ENCODE measurements at regions not wholly inside any gene's neighbourhood (a gene's known extent, or its start where the extent isn't known, plus 50 kb on each side); places are given as distances from the start of the nearest gene placed in this dataset.

DNA sequence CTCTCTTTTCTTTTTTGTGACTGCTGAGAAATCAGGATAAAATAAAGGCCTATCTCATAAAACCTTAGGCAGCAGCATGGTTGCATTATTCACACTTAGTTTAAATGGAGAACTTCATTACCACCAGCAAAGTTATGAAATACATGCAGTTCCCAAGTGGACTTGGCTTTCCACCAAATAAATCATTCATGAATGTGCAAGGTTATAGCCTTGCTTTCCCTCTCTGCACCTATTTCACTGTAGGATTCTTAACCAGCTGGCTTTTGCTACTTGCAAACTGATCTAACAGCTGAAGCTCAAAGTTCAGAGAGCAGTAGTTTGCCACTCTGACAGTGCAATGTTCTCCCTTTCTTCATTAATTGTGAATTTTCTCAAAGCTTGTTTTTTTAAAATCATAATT lies 140.1 kb upstream of the SMIM31 start:
- intact Hi-C loops (cut with DNase I; ENCODE audit: low total_unique reads), result no loop called here
- DNase-seq, result no peak
- Histone ChIP-seq H3K4me3 (no peak overlapping the region), H3K36me3 (no peaks in the 10 kb centered on the region), H3K4me1 (no peaks in the 10 kb centered on the region), H3K9me3 (no peaks in the 10 kb centered on the region), H3K27ac (no peak overlapping the region), H3K27me3 (no peaks in the 10 kb centered on the region)
- no peak for TF ChIP-seq POLR2AphosphoS5 (IDR thresholded peaks at IDR 0.05)
- TF ChIP-seq, protein P1, sequence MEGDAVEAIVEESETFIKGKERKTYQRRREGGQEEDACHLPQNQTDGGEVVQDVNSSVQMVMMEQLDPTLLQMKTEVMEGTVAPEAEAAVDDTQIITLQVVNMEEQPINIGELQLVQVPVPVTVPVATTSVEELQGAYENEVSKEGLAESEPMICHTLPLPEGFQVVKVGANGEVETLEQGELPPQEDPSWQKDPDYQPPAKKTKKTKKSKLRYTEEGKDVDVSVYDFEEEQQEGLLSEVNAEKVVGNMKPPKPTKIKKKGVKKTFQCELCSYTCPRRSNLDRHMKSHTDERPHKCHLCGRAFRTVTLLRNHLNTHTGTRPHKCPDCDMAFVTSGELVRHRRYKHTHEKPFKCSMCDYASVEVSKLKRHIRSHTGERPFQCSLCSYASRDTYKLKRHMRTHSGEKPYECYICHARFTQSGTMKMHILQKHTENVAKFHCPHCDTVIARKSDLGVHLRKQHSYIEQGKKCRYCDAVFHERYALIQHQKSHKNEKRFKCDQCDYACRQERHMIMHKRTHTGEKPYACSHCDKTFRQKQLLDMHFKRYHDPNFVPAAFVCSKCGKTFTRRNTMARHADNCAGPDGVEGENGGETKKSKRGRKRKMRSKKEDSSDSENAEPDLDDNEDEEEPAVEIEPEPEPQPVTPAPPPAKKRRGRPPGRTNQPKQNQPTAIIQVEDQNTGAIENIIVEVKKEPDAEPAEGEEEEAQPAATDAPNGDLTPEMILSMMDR (IDR thresholded peaks at IDR 0.05), result no peak
- no peak for TF ChIP-seq POLR2A (IDR thresholded peaks at IDR 0.05)
- no peak for TF ChIP-seq EP300 (IDR thresholded peaks at IDR 0.05)

DNA sequence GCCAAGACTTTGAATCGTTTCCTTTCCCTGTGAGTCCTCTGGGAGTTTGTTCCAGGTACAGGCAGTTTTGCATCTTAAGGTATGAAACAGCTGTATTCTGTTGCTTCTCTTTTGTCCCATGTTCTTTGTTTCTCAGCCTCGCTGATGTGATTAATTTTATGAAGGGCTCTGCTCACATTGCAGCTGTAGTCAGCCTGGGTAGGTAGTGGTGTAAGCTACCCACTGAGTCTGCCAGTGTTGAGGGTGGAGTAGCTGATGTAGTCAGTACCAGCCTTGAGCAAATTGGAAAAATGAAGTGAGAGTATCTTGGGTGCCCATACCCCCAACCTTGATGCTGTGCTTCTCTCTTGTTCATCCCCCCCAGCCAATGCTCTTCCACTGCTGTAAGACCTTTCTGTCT lies 139.6 kb upstream of the SMIM31 start:
- WGBS, 5 donors, result 48 to 60% (median 58%) methylated on average over 2 of the region's 2 CpGs
- Histone ChIP-seq H3K27me3 (no peaks in the 10 kb centered on the region), H3K27ac (no peak overlapping the region), H3K4me3 (no peak overlapping the region), H3K36me3 (no peaks in the 10 kb centered on the region), H3K4me1 (no peaks in the 10 kb centered on the region), H3K9me3 (no peaks in the 10 kb centered on the region)
- DNase-seq, result no peak
- intact Hi-C loops (cut with DNase I; ENCODE audit: low total_unique reads), result no loop called here
- no peak for TF ChIP-seq EP300 (IDR thresholded peaks at IDR 0.05)
- no peak for TF ChIP-seq POLR2A (IDR thresholded peaks at IDR 0.05)
- TF ChIP-seq, protein P1 (IDR thresholded peaks at IDR 0.05), result no peak
- no peak for TF ChIP-seq POLR2AphosphoS5 (IDR thresholded peaks at IDR 0.05)

DNA sequence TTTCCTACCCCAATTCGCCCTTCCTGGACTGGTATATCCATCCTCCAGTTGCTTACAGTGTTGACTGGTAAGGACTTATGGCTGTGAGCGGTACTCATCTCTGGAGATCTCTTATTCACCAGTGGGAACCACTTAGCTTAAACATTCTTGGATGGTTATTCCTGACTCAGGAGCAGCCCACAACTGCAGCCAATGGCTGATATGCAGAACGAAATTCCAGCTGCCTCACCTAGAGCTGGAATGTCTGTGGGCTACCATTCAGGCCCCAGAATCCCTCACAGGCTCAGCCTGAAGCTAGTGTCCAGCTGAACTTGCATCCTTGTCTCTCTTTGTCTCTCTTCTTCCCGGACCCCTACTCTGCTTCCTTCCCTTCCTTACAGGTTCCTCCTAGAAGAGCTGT lies 138.9 kb upstream of the SMIM31 start:
- 61 to 72% (median 66%) methylated on average over 4 of the region's 4 CpGs for WGBS, 5 donors

DNA sequence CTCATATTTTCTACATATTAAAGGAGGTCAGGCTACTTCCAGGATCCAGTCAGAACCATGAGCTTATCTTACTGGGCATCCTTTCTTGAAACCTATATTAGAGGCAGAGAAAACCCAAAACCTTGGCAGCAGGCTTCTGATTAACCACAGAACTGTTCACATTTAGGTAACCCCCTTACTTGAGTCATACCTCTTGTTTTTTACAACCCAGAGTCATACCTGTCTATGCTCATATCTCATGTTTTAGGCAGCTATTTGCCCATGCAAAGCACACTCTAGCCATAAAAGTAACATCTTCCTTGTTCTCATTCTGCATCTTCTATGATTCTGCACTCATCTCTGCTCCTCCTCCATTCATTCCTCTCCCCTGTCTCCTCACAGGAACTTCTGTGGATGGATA lies 138.0 kb upstream of the SMIM31 start:
- TF ChIP-seq POLR2A (IDR thresholded peaks at IDR 0.05), result no peak
- TF ChIP-seq EP300 (IDR thresholded peaks at IDR 0.05), result no peak
- TF ChIP-seq POLR2AphosphoS5 (IDR thresholded peaks at IDR 0.05), result no peak
- TF ChIP-seq, protein P1 (IDR thresholded peaks at IDR 0.05), result no peak
- Histone ChIP-seq H3K9me3 (no peaks in the 10 kb centered on the region), H3K36me3 (no peaks in the 10 kb centered on the region), H3K27me3 (no peaks in the 10 kb centered on the region), H3K4me3 (no peak overlapping the region), H3K27ac (no peak overlapping the region), H3K4me1 (no peaks in the 10 kb centered on the region)
- intact Hi-C loops (cut with DNase I; ENCODE audit: low total_unique reads), result no loop called here
- DNase-seq, result no peak

More for the DNA sequence above, 138.9 kb upstream of the SMIM31 start:
- no peak for DNase-seq
- intact Hi-C loops (cut with DNase I; ENCODE audit: low total_unique reads), result no loop called here
- H3K27me3 ChIP-seq, result no peaks in the 10 kb centered on the region
- no peaks in the 10 kb centered on the region for H3K4me1 ChIP-seq
- H3K4me3 ChIP-seq, result no peak overlapping the region
- no peaks in the 10 kb centered on the region for H3K9me3 ChIP-seq
- H3K27ac ChIP-seq, result no peak overlapping the region
- TF ChIP-seq POLR2AphosphoS5 (IDR thresholded peaks at IDR 0.05), result no peak
- TF ChIP-seq, protein P1 (IDR thresholded peaks at IDR 0.05), result no peak
- TF ChIP-seq EP300 (IDR thresholded peaks at IDR 0.05), result no peak
- no peak for TF ChIP-seq POLR2A (IDR thresholded peaks at IDR 0.05)
- H3K36me3 ChIP-seq, result no peaks in the 10 kb centered on the region

Measured in stomach (tissue), 8 donors.